Mesenchymal stem cell (in vitro differentiated cells and primary cell): ENCODE measurements at regions not wholly inside any gene's neighbourhood (a gene's known extent, or its start where the extent isn't known, plus 50 kb on each side); places are given as distances from the start of the nearest gene placed in this dataset.
A peak's percentile ranks its signal among the peaks of the same experiment; 100 is the strongest.

Source experiments
- DNase-seq: peaks from one replicate; pipeline ENCODE4 v3.0.0-alpha.2; 2013
- H2AFZ ChIP-seq: one replicate; pipeline ENCODE4 v1.6.1; 2013; ENCODE audit warnings: low read depth, mild to moderate bottlenecking, control low read depth, inconsistent platforms, low read length, moderate library complexity
- H2AK5ac ChIP-seq: 2 replicates; pipeline ENCODE4 v1.6.1; 2013; ENCODE audit warnings: low read length, moderate library complexity, mild to moderate bottlenecking, inconsistent platforms; ENCODE audit not compliant: severe bottlenecking
- H2BK120ac ChIP-seq: one replicate; pipeline ENCODE4 v1.6.1; 2013; ENCODE audit warnings: low read depth, mild to moderate bottlenecking, inconsistent platforms, low read length, moderate library complexity
- H2BK12ac ChIP-seq, 2 experiments: one replicate each; pipeline ENCODE4 v1.6.1; 2013; ENCODE audit warnings: inconsistent platforms in 2 of 2, low read length in 2 of 2, mild to moderate bottlenecking in 2 of 2, moderate library complexity in 2 of 2, control low read depth in 1 of 2
- H2BK15ac ChIP-seq: one replicate; pipeline ENCODE4 v1.6.1; 2013; ENCODE audit warnings: mild to moderate bottlenecking, low read depth, inconsistent platforms; ENCODE audit not compliant: poor library complexity, severe bottlenecking
- H2BK5ac ChIP-seq: 2 replicates; pipeline ENCODE4 v1.6.1; 2013; ENCODE audit warnings: low read depth, mild to moderate bottlenecking, low read length, control low read depth, inconsistent platforms; ENCODE audit not compliant: poor library complexity, severe bottlenecking
- H3K14ac ChIP-seq, 2 experiments: one replicate each; pipeline ENCODE4 v1.6.1; 2013; ENCODE audit warnings: inconsistent platforms in 2 of 2, low read length in 2 of 2, control low read depth in 1 of 2, mild to moderate bottlenecking in 1 of 2, moderate library complexity in 1 of 2
- H3K18ac ChIP-seq, 2 experiments: one replicate each; pipeline ENCODE4 v1.6.1; 2013; ENCODE audit warnings: inconsistent platforms in 2 of 2, low read length in 2 of 2, control low read depth in 1 of 2, low read depth in 1 of 2, mild to moderate bottlenecking in 1 of 2
- H3K23ac ChIP-seq, 2 experiments: one replicate each; pipeline ENCODE4 v1.6.1; 2013; ENCODE audit warnings: inconsistent platforms in 2 of 2, low read length in 2 of 2, mild to moderate bottlenecking in 2 of 2, moderate library complexity in 2 of 2, control low read depth in 1 of 2
- H3K27ac ChIP-seq: 2 replicates; pipeline ENCODE4 v1.5.1; 2013; ENCODE audit warnings: mild to moderate bottlenecking, moderate library complexity, low read length, control low read depth, inconsistent platforms; ENCODE audit not compliant: poor library complexity, severe bottlenecking
- H3K27me3 ChIP-seq, 2 experiments: 2 replicates each; pipeline versions ENCODE4 v1.6.1 to v1.7.0; 2013; ENCODE audit warnings: low read length in 2 of 2, mild to moderate bottlenecking in 2 of 2, moderate library complexity in 2 of 2, control low read depth in 1 of 2, inconsistent platforms in 1 of 2; ENCODE audit not compliant: control insufficient read depth in 1 of 2, insufficient read depth in 1 of 2
- H3K36me3 ChIP-seq, 2 experiments: 2 replicates each; pipeline versions ENCODE4 v1.6.1 to v1.7.0; 2013; ENCODE audit warnings: low read length in 2 of 2, control low read depth in 1 of 2, inconsistent platforms in 1 of 2, low read depth in 1 of 2, mild to moderate bottlenecking in 1 of 2; ENCODE audit not compliant: insufficient read depth in 2 of 2, control insufficient read depth in 1 of 2
- H3K4ac ChIP-seq, 2 experiments: one replicate each; pipeline ENCODE4 v1.6.1; 2013; ENCODE audit warnings: inconsistent platforms in 2 of 2, low read length in 2 of 2, mild to moderate bottlenecking in 2 of 2, moderate library complexity in 2 of 2, control low read depth in 1 of 2, low read depth in 1 of 2
- H3K4me1 ChIP-seq: 2 replicates; pipeline ENCODE4 v1.6.1; 2013; ENCODE audit warnings: low read depth, low read length, control low read depth; ENCODE audit not compliant: control insufficient read depth, insufficient read depth
- H3K4me2 ChIP-seq: 2 replicates; pipeline ENCODE4 v1.6.1; 2013; ENCODE audit warnings: low read length, mild to moderate bottlenecking, inconsistent platforms; ENCODE audit not compliant: poor library complexity, severe bottlenecking
- H3K4me3 ChIP-seq, 2 experiments: 2 replicates each; pipeline versions ENCODE4 v1.5.1 to v1.7.0; 2013; ENCODE audit warnings: low read length in 2 of 2, mild to moderate bottlenecking in 2 of 2, control low read depth in 1 of 2, low read depth in 1 of 2; ENCODE audit not compliant: insufficient read depth in 1 of 2
- H3K79me1 ChIP-seq: replicated peaks from 2 replicates; pipeline ENCODE4 v1.6.1; 2013; ENCODE audit warnings: mild to moderate bottlenecking, control low read depth, low read length, inconsistent platforms; ENCODE audit not compliant: poor library complexity, severe bottlenecking
- H3K9ac ChIP-seq: 2 replicates; pipeline ENCODE4 v1.7.0; 2013; ENCODE audit warnings: mild to moderate bottlenecking, low read length, moderate library complexity
- H3K9me3 ChIP-seq: 2 replicates; pipeline ENCODE4 v1.7.0; 2013; ENCODE audit warnings: mild to moderate bottlenecking, low read length; ENCODE audit not compliant: control insufficient read depth
- H4K8ac ChIP-seq: one replicate; pipeline ENCODE4 v1.6.1; 2013; ENCODE audit warnings: inconsistent platforms, mild to moderate bottlenecking, low read length, moderate library complexity
- H4K91ac ChIP-seq: one replicate; pipeline ENCODE4 v1.6.1; 2013; ENCODE audit warnings: mild to moderate bottlenecking, low read length, inconsistent platforms
- WGBS: methylation state at CpG from one replicate; pipeline ENCODE4 v1.1.7; 2013; ENCODE audit warnings: mixed read lengths; 5-methylcytosine and 5-hydroxymethylcytosine counted together

- Histone ChIP-seq H3K27ac (no peak overlapping the region), H3K4me3 (no peak overlapping the region), H3K18ac (no peak overlapping the region), H2BK15ac (no peak overlapping the region), H2BK120ac (no peak overlapping the region), H3K4ac (no peak overlapping the region), H2AK5ac (no peak overlapping the region), H2BK12ac (no peak overlapping the region), H2BK5ac (no peak overlapping the region), H3K4me2 (no peak overlapping the region), H3K9me3 (no peaks in the 10 kb centered on the region), H3K4me1 (no peaks in the 10 kb centered on the region), H3K14ac (no peak overlapping the region), H4K8ac (no peak overlapping the region), H3K9ac (no peak overlapping the region), H4K91ac (no peak overlapping the region), H3K27me3 (no peaks in the 10 kb centered on the region), H3K79me1 (no peaks in the 10 kb centered on the region), H2AFZ (no peak overlapping the region), H3K36me3 (no peaks in the 10 kb centered on the region), H3K23ac (no peak overlapping the region)
- no peak for DNase-seq
- WGBS, result 84% methylated on average over 2 of the region's 2 CpGs
These were observed 397.9 kb upstream of the SGCD start for GRCh38 chr5:155929112-155929511.

- H3K9ac ChIP-seq, result no peak overlapping the region
- H3K4me3 ChIP-seq, result no peak overlapping the region
- H2BK15ac ChIP-seq, result no peak overlapping the region
- no peak overlapping the region for H4K91ac ChIP-seq
- H3K79me1 ChIP-seq, result no peaks in the 10 kb centered on the region
- H2BK5ac ChIP-seq, result no peak overlapping the region
- no peak overlapping the region for H2BK12ac ChIP-seq
- no peak overlapping the region for H2AK5ac ChIP-seq
- 86% methylated on average over 1 of the region's 1 CpG for WGBS
- no peak overlapping the region for H2BK120ac ChIP-seq
- H3K4me1 ChIP-seq, result no peaks in the 10 kb centered on the region
- H3K23ac ChIP-seq, result no peak overlapping the region
- H3K4me2 ChIP-seq, result no peak overlapping the region
- H3K27ac ChIP-seq, result no peak overlapping the region
- H4K8ac ChIP-seq, result no peak overlapping the region
- H2AFZ ChIP-seq, result no peak overlapping the region
- H3K4ac ChIP-seq, result no peak overlapping the region
- H3K9me3 ChIP-seq, result no peaks in the 10 kb centered on the region
- H3K14ac ChIP-seq, result no peak overlapping the region
- no peak for DNase-seq
- H3K36me3 ChIP-seq, result no peaks in the 10 kb centered on the region
- no peak overlapping the region for H3K18ac ChIP-seq
- no peaks in the 10 kb centered on the region for H3K27me3 ChIP-seq
These were observed 392.0 kb upstream of the SGCD start for GRCh38 chr5:155934964-155935363.

DNA sequence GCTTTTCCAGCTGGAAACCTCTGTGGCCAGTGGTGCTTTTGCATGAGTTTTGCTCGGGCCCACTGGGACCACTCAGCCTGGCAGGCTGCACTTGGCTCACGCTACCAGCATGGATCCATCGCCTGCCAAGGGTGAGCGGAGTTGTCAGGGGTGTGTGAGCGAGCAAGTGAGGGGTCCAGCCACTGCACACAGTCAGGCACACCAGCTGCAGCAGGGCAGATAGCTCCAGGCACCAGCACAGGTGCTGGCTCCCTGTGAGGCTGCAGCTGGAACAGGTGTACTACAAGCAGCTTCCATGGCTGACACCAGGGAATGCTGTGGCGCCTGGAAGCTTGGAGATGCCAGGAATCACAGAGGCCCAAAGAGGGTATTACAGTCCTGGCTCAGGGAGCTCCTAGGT is 391.2 kb upstream of the SGCD start:
- Histone ChIP-seq H4K91ac (no peak overlapping the region), H3K4me1 (no peaks in the 10 kb centered on the region), H2BK12ac (no peak overlapping the region), H2AFZ (no peak overlapping the region), H3K14ac (no peak overlapping the region), H2BK5ac (no peak overlapping the region), H3K4ac (no peak overlapping the region), H4K8ac (no peak overlapping the region), H3K79me1 (no peaks in the 10 kb centered on the region), H2AK5ac (no peak overlapping the region), H3K27ac (no peak overlapping the region), H3K18ac (no peak overlapping the region), H3K27me3 (no peaks in the 10 kb centered on the region), H3K9ac (no peak overlapping the region), H2BK120ac (no peak overlapping the region), H3K4me2 (no peak overlapping the region), H2BK15ac (no peak overlapping the region), H3K23ac (no peak overlapping the region), H3K36me3 (no peaks in the 10 kb centered on the region), H3K4me3 (no peak overlapping the region), H3K9me3 (no peaks in the 10 kb centered on the region)
- 76% methylated on average over 6 of the region's 6 CpGs for WGBS
- no peak for DNase-seq

- no peaks in the 10 kb centered on the region for H3K9me3 ChIP-seq
- H4K91ac ChIP-seq, result no peak overlapping the region
- H3K79me1 ChIP-seq, result no peaks in the 10 kb centered on the region
- H3K14ac ChIP-seq, result no peak overlapping the region
- no peak overlapping the region for H2AK5ac ChIP-seq
- H2BK120ac ChIP-seq, result no peak overlapping the region
- no peak overlapping the region for H3K27ac ChIP-seq
- H2BK12ac ChIP-seq, result no peak overlapping the region
- no peak for DNase-seq
- peak overlapping the region in 1 of 2 experiments; percentile 15 for H3K4me3 ChIP-seq
- H3K9ac ChIP-seq, result no peak overlapping the region
- H3K27me3 ChIP-seq, result no peaks in the 10 kb centered on the region
- no peak overlapping the region for H3K23ac ChIP-seq
- no peak overlapping the region for H3K18ac ChIP-seq
- H2AFZ ChIP-seq, result no peak overlapping the region
- H2BK5ac ChIP-seq, result no peak overlapping the region
- 80% methylated on average over 14 of the region's 20 CpGs for WGBS
- H3K4ac ChIP-seq, result no peak overlapping the region
- H2BK15ac ChIP-seq, result no peak overlapping the region
- no peak overlapping the region for H3K4me2 ChIP-seq
- no peaks in the 10 kb centered on the region for H3K36me3 ChIP-seq
- no peaks in the 10 kb centered on the region for H3K4me1 ChIP-seq
- no peak overlapping the region for H4K8ac ChIP-seq
These were observed 390.2 kb upstream of the SGCD start for GRCh38 chr5:155936520-155937406.
